Activated CD4-positive, alpha-beta T cell treated with anti-CD3 and anti-CD28 coated beads, Interleukin-2, Interleukin-4, amounts not matched to agents 100 ng/mL and 50 ng/mL, durations not matched to agents 16 hours and 8 hours (primary cell): ENCODE measurements at regions not wholly inside any gene's neighbourhood (a gene's known extent, or its start where the extent isn't known, plus 50 kb on each side); places are given as distances from the start of the nearest gene placed in this dataset.
"Not testable (repeated sequence)": the region's sequence is repeated elsewhere in the genome, so short reads cannot be mapped to it uniquely, and the experiment has no call there.

Source experiments
- DNase-seq: peaks from one replicate; pipeline ENCODE4 v3.0.0-alpha.2; 2020; ENCODE audit warnings: low spot score

GRCh38 chr10:6925146-6925545, 345.1 kb upstream of the PRKCQ start:
- DNase-seq: no peak

GRCh38 chr10:6924166-6924565, 344.1 kb upstream of the PRKCQ start:
- no peak for DNase-seq

GRCh38 chr10:6921026-6921425, 340.9 kb upstream of the PRKCQ start:
- DNase-seq: not testable (repeated sequence)

GRCh38 chr10:6920072-6921019, 340.3 kb upstream of the PRKCQ start:
- DNase-seq: peak; percentile 82

- no peak for DNase-seq
These were observed 339.0 kb upstream of the PRKCQ start for GRCh38 chr10:6919077-6919476.

- peak; percentile 69 for DNase-seq
These were observed 338.2 kb upstream of the PRKCQ start for GRCh38 chr10:6918305-6918704.

GRCh38 chr10:6917125-6917524, 337.0 kb upstream of the PRKCQ start:
- no peak for DNase-seq

- DNase-seq: no peak
These were observed 336.5 kb upstream of the PRKCQ start for GRCh38 chr10:6916601-6917000.

- no peak for DNase-seq
These were observed 335.2 kb upstream of the PRKCQ start for GRCh38 chr10:6915307-6915706.

GRCh38 chr10:6912929-6913328, 332.9 kb upstream of the PRKCQ start:
- DNase-seq: peak; percentile 45

GRCh38 chr10:6912424-6912823, 332.3 kb upstream of the PRKCQ start:
- DNase-seq: peak; percentile 79

- no peak for DNase-seq
These were observed 331.9 kb upstream of the PRKCQ start for GRCh38 chr10:6912021-6912420.

- no peak for DNase-seq
These were observed 330.0 kb upstream of the PRKCQ start for GRCh38 chr10:6909905-6910560.

GRCh38 chr10:6907877-6908530, 327.9 kb upstream of the PRKCQ start:
- DNase-seq: no peak

GRCh38 chr10:6894405-6894804, 314.3 kb upstream of the PRKCQ start:
- DNase-seq: no peak

- DNase-seq: no peak
These were observed 312.8 kb upstream of the PRKCQ start for GRCh38 chr10:6892864-6893263.

GRCh38 chr10:6891924-6892323, 311.8 kb upstream of the PRKCQ start:
- no peak for DNase-seq

GRCh38 chr10:6889718-6890117, 309.6 kb upstream of the PRKCQ start:
- no peak for DNase-seq

- no peak for DNase-seq
These were observed 308.4 kb upstream of the PRKCQ start for GRCh38 chr10:6888434-6888833.

GRCh38 chr10:6885284-6885683, 305.2 kb upstream of the PRKCQ start:
- DNase-seq: no peak

GRCh38 chr10:6881987-6882386, 301.9 kb upstream of the PRKCQ start:
- no peak for DNase-seq

- DNase-seq: no peak
These were observed 297.8 kb upstream of the PRKCQ start for GRCh38 chr10:6877722-6878392.
